ENCODE measurements at regions not wholly inside any gene's neighbourhood (a gene's known extent, or its start where the extent isn't known, plus 50 kb on each side); places are given as distances from the start of the nearest gene placed in this dataset.

DNA sequence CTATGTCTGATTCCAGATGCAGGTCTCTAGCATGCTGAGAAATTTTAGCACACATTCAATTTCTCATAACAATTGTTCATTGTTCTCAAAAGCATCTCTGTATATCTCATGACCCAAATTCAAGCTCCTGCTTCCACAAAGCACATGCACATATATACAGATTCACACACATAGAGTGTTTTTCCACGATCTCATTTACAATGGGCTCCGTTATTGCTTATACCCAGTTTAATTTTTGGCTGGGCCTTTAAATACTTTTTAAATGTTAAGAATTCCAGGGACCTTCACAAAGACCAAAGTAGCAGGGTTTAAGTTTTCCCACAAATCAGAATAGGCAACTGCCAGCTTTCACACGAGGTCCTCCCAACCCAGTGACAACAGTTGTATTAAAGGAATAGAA lies 333.5 kb upstream of the SEMA6D start:
- intact Hi-C loops (cut with DNase I), result no loop called here
- Histone ChIP-seq H3K4me1 (replicated peaks in 1 of 2) (no peaks in the 10 kb centered on the region), H3K27me3 (no peaks in the 10 kb centered on the region), H3K36me3 (replicated peaks in 1 of 2) (no peaks in the 10 kb centered on the region), H3K9me3 (replicated peaks in 1 of 3) (no peaks in the 10 kb centered on the region), H3K4me3 (no peak overlapping the region), H3K27ac (no peak overlapping the region)
- WGBS, 4 donors, result 87 to 94% (median 88%) methylated on average over 3 of the region's 3 CpGs
- TF ChIP-seq POLR2A (IDR thresholded peaks at IDR 0.05), result no peak
- TF ChIP-seq, protein P1, sequence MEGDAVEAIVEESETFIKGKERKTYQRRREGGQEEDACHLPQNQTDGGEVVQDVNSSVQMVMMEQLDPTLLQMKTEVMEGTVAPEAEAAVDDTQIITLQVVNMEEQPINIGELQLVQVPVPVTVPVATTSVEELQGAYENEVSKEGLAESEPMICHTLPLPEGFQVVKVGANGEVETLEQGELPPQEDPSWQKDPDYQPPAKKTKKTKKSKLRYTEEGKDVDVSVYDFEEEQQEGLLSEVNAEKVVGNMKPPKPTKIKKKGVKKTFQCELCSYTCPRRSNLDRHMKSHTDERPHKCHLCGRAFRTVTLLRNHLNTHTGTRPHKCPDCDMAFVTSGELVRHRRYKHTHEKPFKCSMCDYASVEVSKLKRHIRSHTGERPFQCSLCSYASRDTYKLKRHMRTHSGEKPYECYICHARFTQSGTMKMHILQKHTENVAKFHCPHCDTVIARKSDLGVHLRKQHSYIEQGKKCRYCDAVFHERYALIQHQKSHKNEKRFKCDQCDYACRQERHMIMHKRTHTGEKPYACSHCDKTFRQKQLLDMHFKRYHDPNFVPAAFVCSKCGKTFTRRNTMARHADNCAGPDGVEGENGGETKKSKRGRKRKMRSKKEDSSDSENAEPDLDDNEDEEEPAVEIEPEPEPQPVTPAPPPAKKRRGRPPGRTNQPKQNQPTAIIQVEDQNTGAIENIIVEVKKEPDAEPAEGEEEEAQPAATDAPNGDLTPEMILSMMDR (IDR thresholded peaks at IDR 0.05), result no peak
- DNase-seq, result no peak

DNA sequence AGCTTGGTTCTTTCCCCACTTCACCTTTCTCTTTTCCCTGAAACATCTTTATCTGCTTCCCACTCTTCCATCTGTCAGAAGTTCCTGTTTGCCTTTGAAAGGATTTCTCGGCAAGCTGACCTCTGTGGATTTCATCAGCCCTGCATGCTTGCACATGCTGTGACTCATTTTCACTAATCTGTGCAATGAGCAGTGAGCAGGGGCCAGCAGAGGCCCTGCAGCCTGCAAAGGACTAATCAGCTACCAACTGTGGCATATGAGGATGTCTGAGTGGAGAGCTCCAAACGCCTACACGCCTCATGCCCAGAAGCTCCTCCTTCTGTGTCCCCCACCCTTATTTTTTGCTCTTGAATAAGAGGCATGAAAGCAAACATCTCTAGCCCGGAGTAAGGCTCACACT lies 333.0 kb upstream of the SEMA6D start:
- intact Hi-C loops (cut with DNase I), result no loop called here
- DNase-seq, result peak in 6 of 7 donors; percentile 19 to 57 (median 38)
- H3K27ac ChIP-seq, result no peak overlapping the region
- 56 to 69% (median 68%) methylated on average over 4 of the region's 4 CpGs for WGBS, 4 donors
- no peaks in the 10 kb centered on the region for H3K36me3 ChIP-seq (replicated peaks in 1 of 2)
- H3K9me3 ChIP-seq (replicated peaks in 1 of 3), result no peaks in the 10 kb centered on the region
- no peaks in the 10 kb centered on the region for H3K4me1 ChIP-seq (replicated peaks in 1 of 2)
- H3K4me3 ChIP-seq, result no peak overlapping the region
- no peak for TF ChIP-seq POLR2A (IDR thresholded peaks at IDR 0.05)
- TF ChIP-seq, protein P1 (IDR thresholded peaks at IDR 0.05), result no peak
- no peaks in the 10 kb centered on the region for H3K27me3 ChIP-seq

DNA sequence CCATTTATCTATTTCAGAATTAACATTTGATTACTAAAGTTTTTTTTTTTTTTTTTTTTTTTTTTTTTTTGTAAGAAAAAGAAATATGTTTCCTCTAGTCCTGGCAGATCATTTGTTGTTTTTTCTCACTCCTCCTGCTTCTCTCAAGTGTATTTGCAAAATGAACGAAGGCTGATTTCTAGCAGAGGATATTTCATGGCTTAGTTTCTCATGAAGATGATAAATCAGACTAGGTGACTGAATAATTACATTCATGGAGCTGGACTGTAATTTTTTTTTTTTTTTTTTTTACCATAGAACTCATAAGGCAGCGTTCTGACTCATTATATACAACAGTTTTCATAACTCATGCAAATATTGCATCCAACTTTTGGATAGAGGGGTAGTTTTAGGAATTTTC lies 332.5 kb upstream of the SEMA6D start:
- no peaks in the 10 kb centered on the region for H3K4me1 ChIP-seq (replicated peaks in 1 of 2)
- no peaks in the 10 kb centered on the region for H3K9me3 ChIP-seq (replicated peaks in 1 of 3)
- intact Hi-C loops (cut with DNase I), result no loop called here
- no peaks in the 10 kb centered on the region for H3K36me3 ChIP-seq (replicated peaks in 1 of 2)
- no peak overlapping the region for H3K27ac ChIP-seq
- TF ChIP-seq POLR2A (IDR thresholded peaks at IDR 0.05), result no peak
- no peaks in the 10 kb centered on the region for H3K27me3 ChIP-seq
- no peak for DNase-seq
- 85 to 92% (median 88%) methylated on average over 2 of the region's 2 CpGs for WGBS, 4 donors
- no peak overlapping the region for H3K4me3 ChIP-seq

DNA sequence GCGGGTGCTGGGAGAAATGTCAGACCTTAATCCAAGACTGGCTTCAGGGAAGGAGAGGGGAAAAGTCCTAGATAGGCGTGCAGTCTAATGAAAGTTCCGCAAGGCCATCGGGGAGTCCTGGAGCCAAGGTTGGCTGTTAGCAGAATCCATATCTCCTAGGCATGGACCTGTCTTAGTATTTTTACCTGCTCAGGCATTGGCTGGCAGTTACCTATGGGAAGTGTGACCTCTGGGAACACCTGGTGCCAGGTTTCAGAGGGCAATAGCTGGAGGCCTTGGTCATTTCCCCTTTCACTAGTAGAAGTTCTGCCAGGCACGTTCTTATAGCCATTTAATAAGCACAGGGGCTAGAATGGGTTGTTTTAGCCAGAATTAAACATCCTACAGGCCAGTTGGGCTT lies 330.8 kb upstream of the SEMA6D start:
- no peaks in the 10 kb centered on the region for H3K27me3 ChIP-seq
- 93 to 96% (median 94%) methylated on average over 5 of the region's 5 CpGs for WGBS, 4 donors
- TF ChIP-seq, protein P1 (IDR thresholded peaks at IDR 0.05), result no peak
- no peak for TF ChIP-seq POLR2A (IDR thresholded peaks at IDR 0.05)
- no peaks in the 10 kb centered on the region for H3K36me3 ChIP-seq (replicated peaks in 1 of 2)
- no peak overlapping the region for H3K27ac ChIP-seq
- intact Hi-C loops (cut with DNase I), result no loop called here
- H3K4me3 ChIP-seq, result no peak overlapping the region
- no peaks in the 10 kb centered on the region for H3K9me3 ChIP-seq (replicated peaks in 1 of 3)
- no peaks in the 10 kb centered on the region for H3K4me1 ChIP-seq (replicated peaks in 1 of 2)
- no peak for DNase-seq

DNA sequence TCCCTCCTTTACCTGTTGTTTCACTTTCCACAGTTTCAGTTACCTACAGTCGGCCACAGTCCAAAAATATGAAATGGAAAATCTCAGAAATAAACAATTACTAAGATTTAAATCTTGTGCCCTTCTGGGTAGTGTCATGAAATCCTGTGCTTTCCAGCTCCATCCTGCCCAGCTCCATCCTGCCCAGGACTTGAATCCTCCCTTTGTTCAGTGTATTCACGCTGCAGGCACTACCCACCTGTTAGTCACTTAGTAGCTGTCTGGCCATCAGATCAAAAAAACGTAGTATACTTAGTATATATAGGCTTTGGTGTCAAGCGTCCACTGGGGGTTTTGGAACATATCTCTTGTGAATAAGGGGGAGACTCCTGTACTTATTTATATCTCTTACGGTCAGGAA lies 329.0 kb upstream of the SEMA6D start:
- TF ChIP-seq POLR2A (IDR thresholded peaks at IDR 0.05), result no peak
- TF ChIP-seq, protein P1 (IDR thresholded peaks at IDR 0.05), result no peak
- no peak for DNase-seq
- no peaks in the 10 kb centered on the region for H3K4me1 ChIP-seq (replicated peaks in 1 of 2)
- intact Hi-C loops (cut with DNase I), result no loop called here
- no peak overlapping the region for H3K27ac ChIP-seq
- H3K36me3 ChIP-seq (replicated peaks in 1 of 2), result no peaks in the 10 kb centered on the region
- no peak overlapping the region for H3K4me3 ChIP-seq
- H3K27me3 ChIP-seq, result no peaks in the 10 kb centered on the region
- WGBS, 4 donors, result 67 to 76% (median 72%) methylated on average over 5 of the region's 5 CpGs
- no peaks in the 10 kb centered on the region for H3K9me3 ChIP-seq (replicated peaks in 1 of 3)

All from adrenal gland (tissue), 9 donors.